ENCODE measurements at regions not wholly inside any gene's neighbourhood (a gene's known extent, or its start where the extent isn't known, plus 50 kb on each side); places are given as distances from the start of the nearest gene placed in this dataset.

- no peaks in the 10 kb centered on the region for H3K4me1 Mint-ChIP-seq
- H3K4me3 Mint-ChIP-seq = no peak overlapping the region
- TF ChIP-seq CTCF (IDR thresholded peaks at IDR 0.05) = no peak
- DNase-seq = no peak
- H3K9me3 Mint-ChIP-seq = peaks cover 4% of the 10 kb centered on the region
- H3K27me3 Mint-ChIP-seq (ENCODE audit: low read depth, poor library complexity) = no peaks in the 10 kb centered on the region
- H3K27ac Mint-ChIP-seq = no peak overlapping the region
- H3K36me3 Mint-ChIP-seq (ENCODE audit: low read depth) = no peaks in the 10 kb centered on the region
These were observed 816.4 kb downstream of the KCNT2 start for GRCh38 chr1:195791796-195792195.

GRCh38 chr1:195790514-195791168, 817.6 kb downstream of the KCNT2 start:
- peaks cover 4% of the 10 kb centered on the region for H3K9me3 Mint-ChIP-seq
- DNase-seq = no peak
- H3K4me3 Mint-ChIP-seq = no peak overlapping the region
- H3K4me1 Mint-ChIP-seq = no peaks in the 10 kb centered on the region
- TF ChIP-seq CTCF (IDR thresholded peaks at IDR 0.05) = no peak
- H3K27me3 Mint-ChIP-seq (ENCODE audit: low read depth, poor library complexity) = no peaks in the 10 kb centered on the region
- H3K27ac Mint-ChIP-seq = no peak overlapping the region
- no peaks in the 10 kb centered on the region for H3K36me3 Mint-ChIP-seq (ENCODE audit: low read depth)

- TF ChIP-seq CTCF (IDR thresholded peaks at IDR 0.05) = no peak
- Mint-ChIP-seq H3K27ac (no peak overlapping the region), H3K4me1 (no peaks in the 10 kb centered on the region), H3K4me3 (no peak overlapping the region), H3K36me3 (ENCODE audit: low read depth) (no peaks in the 10 kb centered on the region), H3K27me3 (ENCODE audit: low read depth, poor library complexity) (no peaks in the 10 kb centered on the region), H3K9me3 (peaks cover 4% of the 10 kb centered on the region)
- DNase-seq = no peak
These were observed 818.9 kb downstream of the KCNT2 start for GRCh38 chr1:195789321-195789720.

GRCh38 chr1:195788721-195789120, 819.5 kb downstream of the KCNT2 start:
- Mint-ChIP-seq H3K4me1 (no peaks in the 10 kb centered on the region), H3K9me3 (peaks cover 4% of the 10 kb centered on the region), H3K27me3 (ENCODE audit: low read depth, poor library complexity) (no peaks in the 10 kb centered on the region), H3K36me3 (ENCODE audit: low read depth) (no peaks in the 10 kb centered on the region), H3K4me3 (no peak overlapping the region), H3K27ac (no peak overlapping the region)
- no peak for DNase-seq
- no peak for TF ChIP-seq CTCF (IDR thresholded peaks at IDR 0.05)

- Mint-ChIP-seq H3K36me3 (ENCODE audit: low read depth) (no peaks in the 10 kb centered on the region), H3K4me1 (no peaks in the 10 kb centered on the region), H3K4me3 (no peak overlapping the region), H3K9me3 (peaks cover 4% of the 10 kb centered on the region), H3K27me3 (ENCODE audit: low read depth, poor library complexity) (no peaks in the 10 kb centered on the region), H3K27ac (no peak overlapping the region)
- no peak for DNase-seq
- no peak for TF ChIP-seq CTCF (IDR thresholded peaks at IDR 0.05)
These were observed 822.4 kb downstream of the KCNT2 start for GRCh38 chr1:195785830-195786229.

GRCh38 chr1:195773931-195774330, 834.3 kb downstream of the KCNT2 start:
- H3K9me3 Mint-ChIP-seq = no peaks in the 10 kb centered on the region
- H3K36me3 Mint-ChIP-seq (ENCODE audit: low read depth) = no peaks in the 10 kb centered on the region
- DNase-seq = no peak
- H3K27me3 Mint-ChIP-seq (ENCODE audit: low read depth, poor library complexity) = no peaks in the 10 kb centered on the region
- no peak overlapping the region for H3K4me3 Mint-ChIP-seq
- H3K27ac Mint-ChIP-seq = no peak overlapping the region
- no peak for TF ChIP-seq CTCF (IDR thresholded peaks at IDR 0.05)
- H3K4me1 Mint-ChIP-seq = no peaks in the 10 kb centered on the region
